ENCODE measurements at regions not wholly inside any gene's neighbourhood (a gene's known extent, or its start where the extent isn't known, plus 50 kb on each side); places are given as distances from the start of the nearest gene placed in this dataset.

- TF ChIP-seq, protein P1, sequence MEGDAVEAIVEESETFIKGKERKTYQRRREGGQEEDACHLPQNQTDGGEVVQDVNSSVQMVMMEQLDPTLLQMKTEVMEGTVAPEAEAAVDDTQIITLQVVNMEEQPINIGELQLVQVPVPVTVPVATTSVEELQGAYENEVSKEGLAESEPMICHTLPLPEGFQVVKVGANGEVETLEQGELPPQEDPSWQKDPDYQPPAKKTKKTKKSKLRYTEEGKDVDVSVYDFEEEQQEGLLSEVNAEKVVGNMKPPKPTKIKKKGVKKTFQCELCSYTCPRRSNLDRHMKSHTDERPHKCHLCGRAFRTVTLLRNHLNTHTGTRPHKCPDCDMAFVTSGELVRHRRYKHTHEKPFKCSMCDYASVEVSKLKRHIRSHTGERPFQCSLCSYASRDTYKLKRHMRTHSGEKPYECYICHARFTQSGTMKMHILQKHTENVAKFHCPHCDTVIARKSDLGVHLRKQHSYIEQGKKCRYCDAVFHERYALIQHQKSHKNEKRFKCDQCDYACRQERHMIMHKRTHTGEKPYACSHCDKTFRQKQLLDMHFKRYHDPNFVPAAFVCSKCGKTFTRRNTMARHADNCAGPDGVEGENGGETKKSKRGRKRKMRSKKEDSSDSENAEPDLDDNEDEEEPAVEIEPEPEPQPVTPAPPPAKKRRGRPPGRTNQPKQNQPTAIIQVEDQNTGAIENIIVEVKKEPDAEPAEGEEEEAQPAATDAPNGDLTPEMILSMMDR (IDR thresholded peaks at IDR 0.05; ENCODE audit: insufficient read depth, low read length): no peak
- H3K4me3 ChIP-seq (ENCODE audit: low read depth, low read length): no peak overlapping the region
- DNase-seq (ENCODE audit: low read depth): no peak
Measured at GRCh38 chr2:123747326-123747725, 277.8 kb upstream of the CNTNAP5 start.

DNA sequence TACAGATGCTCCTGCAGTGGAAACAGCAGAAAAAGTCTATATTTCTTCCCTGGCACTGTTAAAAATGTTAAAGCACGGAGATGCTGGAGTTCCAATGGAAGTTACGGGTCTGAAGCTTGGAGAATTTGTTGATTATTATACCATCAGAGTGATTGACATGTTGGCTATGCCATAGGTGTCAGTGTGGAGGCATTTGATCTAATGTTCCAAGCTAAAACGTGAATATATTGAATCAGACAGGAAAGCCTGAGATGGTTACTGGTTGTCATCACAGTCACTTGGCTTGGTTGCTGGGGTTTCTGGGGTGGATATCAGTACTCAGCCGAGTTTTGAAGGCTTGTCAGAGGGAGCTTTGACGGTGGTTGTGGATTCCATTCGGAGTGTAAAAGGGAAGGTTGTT, 262.9 kb upstream of the CNTNAP5 start:
- no peak overlapping the region for H3K4me3 ChIP-seq (ENCODE audit: low read depth, low read length)
- TF ChIP-seq, protein P1 (IDR thresholded peaks at IDR 0.05; ENCODE audit: insufficient read depth, low read length): no peak
- DNase-seq (ENCODE audit: low read depth): no peak

GRCh38 chr2:123768233-123768632, 256.9 kb upstream of the CNTNAP5 start:
- no peak for DNase-seq (ENCODE audit: low read depth)
- TF ChIP-seq, protein P1 (IDR thresholded peaks at IDR 0.05; ENCODE audit: insufficient read depth, low read length): no peak
- no peak overlapping the region for H3K4me3 ChIP-seq (ENCODE audit: low read depth, low read length)

DNA sequence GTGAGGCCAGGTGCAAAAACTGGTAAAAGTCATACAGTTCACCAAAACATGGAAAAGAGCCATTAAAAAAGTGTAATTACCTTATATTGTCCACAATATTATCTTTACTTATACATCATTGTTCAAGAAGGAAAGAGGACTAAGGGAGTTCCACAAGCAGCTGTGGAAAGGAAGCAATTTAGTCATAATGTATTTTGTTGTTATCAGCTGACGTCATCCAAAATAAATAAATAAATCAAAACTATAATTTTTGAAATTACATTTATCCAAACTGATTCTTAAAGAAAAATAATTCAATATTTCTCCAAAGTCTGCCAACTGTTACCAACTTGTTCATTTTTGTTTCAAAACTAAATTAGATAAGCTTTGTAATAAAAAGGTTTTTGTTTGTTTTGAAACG, 256.1 kb upstream of the CNTNAP5 start:
- no peak overlapping the region for H3K4me3 ChIP-seq (ENCODE audit: low read depth, low read length)
- TF ChIP-seq, protein P1 (IDR thresholded peaks at IDR 0.05; ENCODE audit: insufficient read depth, low read length): no peak
- no peak for DNase-seq (ENCODE audit: low read depth)

- no peak overlapping the region for H3K4me3 ChIP-seq (ENCODE audit: low read depth, low read length)
- DNase-seq (ENCODE audit: low read depth): no peak
- TF ChIP-seq, protein P1 (IDR thresholded peaks at IDR 0.05; ENCODE audit: insufficient read depth, low read length): no peak
Measured at GRCh38 chr2:123770996-123771720, 253.9 kb upstream of the CNTNAP5 start.

DNA sequence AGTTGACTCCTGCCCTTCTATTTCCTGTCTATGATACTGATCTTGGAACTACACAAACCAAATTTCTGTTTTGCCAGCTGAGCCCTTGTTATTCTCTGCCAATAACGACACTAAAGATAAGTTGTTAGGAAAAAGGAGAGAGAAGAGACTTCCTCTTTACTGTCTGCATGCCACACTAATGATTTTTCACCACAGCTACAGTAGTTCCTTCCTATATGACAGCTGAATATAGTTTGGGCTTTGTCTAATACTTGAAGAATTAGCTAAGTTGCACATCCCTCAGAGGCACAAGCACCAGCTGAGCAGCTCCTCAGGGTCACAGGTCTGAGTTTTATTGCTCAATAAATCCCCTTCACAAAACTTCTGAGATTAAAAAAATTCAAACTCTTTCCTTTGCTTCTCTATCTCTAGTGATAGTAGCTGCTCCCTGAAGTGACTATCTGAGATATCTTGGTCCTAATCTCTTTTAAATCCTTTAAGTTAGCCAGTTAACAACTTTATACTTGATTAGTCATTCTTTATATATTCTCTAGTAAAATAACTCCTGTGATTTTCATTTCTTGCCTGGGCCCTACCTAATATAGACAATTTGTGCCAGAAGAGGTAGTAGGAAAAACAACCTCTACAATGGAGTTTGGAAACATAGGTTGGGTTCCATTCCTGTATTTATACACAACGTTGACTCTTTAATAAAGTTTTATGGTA, 253.0 kb upstream of the CNTNAP5 start:
- DNase-seq (ENCODE audit: low read depth): no peak
- TF ChIP-seq, protein P1 (IDR thresholded peaks at IDR 0.05; ENCODE audit: insufficient read depth, low read length): no peak
- no peak overlapping the region for H3K4me3 ChIP-seq (ENCODE audit: low read depth, low read length)
